WTC11 (cell line): ENCODE measurements at regions not wholly inside any gene's neighbourhood (a gene's known extent, or its start where the extent isn't known, plus 50 kb on each side); places are given as distances from the start of the nearest gene placed in this dataset.

Experiments
- ATAC-seq: fragments of 200-7000 bp; cut with Tn5 transposase; 2 replicates; pipeline ENCODE4 v1.10.0; 2021; ENCODE audit warnings: mild to moderate bottlenecking, moderate library complexity
- CTCF ChIA-PET: fragments of 300-600 bp; sonication (Branson Sonifier 250); formaldehyde crosslinking; loops from one replicate; lab custom pipeline; 2021; ENCODE audit warnings: antibody characterized with exemption; lab: Charles Lee
- POLR2A ChIA-PET: fragments of 350-600 bp; sonication (Branson Sonifier 250); formaldehyde crosslinking; loops from one replicate; lab custom pipeline; 2021; ENCODE audit warnings: antibody characterized with exemption; lab: Charles Lee
- DNase-seq: peaks from one replicate; pipeline ENCODE4 v3.0.0; 2021; ENCODE audit warnings: low spot score
- H3K27ac Mint-ChIP-seq: 2 replicates; pipeline ENCODE4 v1.8.0; 2021; ENCODE audit warnings: mixed read lengths
- H3K27me3 Mint-ChIP-seq: 2 replicates; pipeline ENCODE4 v1.8.0; 2021; ENCODE audit warnings: low read depth, mild to moderate bottlenecking, moderate library complexity, mixed read lengths
- H3K36me3 Mint-ChIP-seq: 2 replicates; pipeline ENCODE4 v1.8.0; 2021; ENCODE audit warnings: mixed read lengths
- H3K4me1 Mint-ChIP-seq: 2 replicates; pipeline ENCODE4 v1.8.0; 2022; ENCODE audit warnings: mixed read lengths
- H3K4me3 Mint-ChIP-seq: 2 replicates; pipeline ENCODE4 v1.8.0; 2021; ENCODE audit warnings: mild to moderate bottlenecking, moderate library complexity, mixed read lengths
- H3K9me3 Mint-ChIP-seq: 2 replicates; pipeline ENCODE4 v1.8.0; 2021; ENCODE audit warnings: mixed read lengths
- ATF1 ChIP-seq: sonication (generic); formaldehyde crosslinking; IDR thresholded peaks from 2 replicates; pipeline ENCODE4 v1.8.1; 2023; ENCODE audit warnings: mild to moderate bottlenecking, moderate library complexity, missing genetic modification reagents
- ATF6 ChIP-seq: sonication (generic); formaldehyde crosslinking; IDR thresholded peaks from 2 replicates; pipeline ENCODE4 v1.8.1; 2023; ENCODE audit warnings: mild to moderate bottlenecking, missing genetic modification reagents
- CTCF ChIP-seq: fragments of 200-600 bp; IDR thresholded peaks from 2 replicates; pipeline ENCODE4 v1.8.0; 2022; ENCODE audit warnings: antibody characterized with exemption
- ETV6 ChIP-seq: sonication (generic); formaldehyde crosslinking; IDR thresholded peaks from 2 replicates; pipeline ENCODE4 v1.8.1; 2022; ENCODE audit warnings: mild to moderate bottlenecking, missing genetic modification reagents
- FOXP4 ChIP-seq: sonication (generic); formaldehyde crosslinking; IDR thresholded peaks from 2 replicates; pipeline ENCODE4 v1.8.0; 2022; ENCODE audit warnings: mild to moderate bottlenecking, missing genetic modification reagents
- HMGA2 ChIP-seq: fragments of 250-450 bp; sonication (Bioruptor Pico); IDR thresholded peaks from 2 replicates; pipeline ENCODE4 v1.4.0; 2021; ENCODE audit warnings: mild to moderate bottlenecking, moderate library complexity
- JUN ChIP-seq: sonication (generic); formaldehyde crosslinking; IDR thresholded peaks from 2 replicates; pipeline ENCODE4 v1.8.0; 2023; ENCODE audit warnings: mild to moderate bottlenecking, missing genetic modification reagents
- NFATC4 ChIP-seq: fragments of 250-450 bp; sonication (Bioruptor Pico); IDR thresholded peaks from 2 replicates; pipeline ENCODE4 v1.9.0; 2021; ENCODE audit warnings: mild to moderate bottlenecking
- USF2 ChIP-seq: sonication (generic); formaldehyde crosslinking; IDR thresholded peaks from 2 replicates; pipeline ENCODE4 v1.8.1; 2023; ENCODE audit warnings: mild to moderate bottlenecking, missing genetic modification reagents, moderate library complexity
- ZBTB21 ChIP-seq: sonication (generic); formaldehyde crosslinking; IDR thresholded peaks from 2 replicates; pipeline ENCODE4 v1.8.1; 2023; ENCODE audit warnings: mild to moderate bottlenecking, missing genetic modification reagents, borderline replicate concordance
- ZBTB43 ChIP-seq: sonication (generic); formaldehyde crosslinking; IDR thresholded peaks from 2 replicates; pipeline ENCODE4 v1.8.1; 2023; ENCODE audit warnings: mild to moderate bottlenecking, missing genetic modification reagents
- ZNF121 ChIP-seq: sonication (generic); formaldehyde crosslinking; IDR thresholded peaks from 2 replicates; pipeline ENCODE4 v1.8.0; 2023; ENCODE audit warnings: missing genetic modification reagents
- ZNF317 ChIP-seq: sonication (generic); formaldehyde crosslinking; IDR thresholded peaks from 2 replicates; pipeline ENCODE4 v1.8.1; 2023; ENCODE audit warnings: low read depth, mild to moderate bottlenecking, moderate library complexity, missing genetic modification reagents, borderline replicate concordance
- ZNF512 ChIP-seq: sonication (generic); formaldehyde crosslinking; IDR thresholded peaks from 2 replicates; pipeline ENCODE4 v1.8.1; 2022; ENCODE audit warnings: missing genetic modification reagents, borderline replicate concordance
- TF ChIP-seq, protein P1 (sequence below): fragments of 250-450 bp; sonication (Bioruptor Pico); IDR thresholded peaks from 2 replicates; pipeline ENCODE4 v2.1.2; 2022; ENCODE audit warnings: mild to moderate bottlenecking, moderate library complexity
- TF ChIP-seq, protein P2 (sequence below): sonication (generic); formaldehyde crosslinking; IDR thresholded peaks from 2 replicates; pipeline ENCODE4 v1.8.0; 2023; ENCODE audit warnings: missing genetic modification reagents
- TF ChIP-seq, protein P3 (sequence below): sonication (generic); formaldehyde crosslinking; IDR thresholded peaks from 2 replicates; pipeline ENCODE4 v1.8.0; 2023; ENCODE audit warnings: missing genetic modification reagents, mild to moderate bottlenecking, borderline replicate concordance

DNA sequence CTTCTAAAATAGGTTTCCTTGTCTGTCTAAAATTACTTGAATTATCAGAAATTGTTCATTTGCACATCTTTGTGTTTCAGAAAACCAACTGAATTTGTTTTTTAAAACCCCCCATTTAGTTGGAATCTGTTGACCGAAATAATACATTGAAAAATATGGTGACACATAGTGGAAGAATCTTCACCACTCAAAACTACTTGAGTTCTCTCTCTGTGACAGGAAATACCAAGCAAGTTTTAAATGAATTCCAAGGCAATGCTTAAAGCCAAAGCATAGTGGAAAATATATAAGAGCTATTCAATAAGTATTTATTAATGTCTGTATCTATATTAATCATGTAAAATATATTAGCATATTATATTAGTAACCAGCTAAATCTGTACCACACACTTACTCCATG lies 224.9 kb upstream of the COL8A1 start (continued):
- TF ChIP-seq ZBTB43 (CRISPR knock-in tag) = no peak
- TF ChIP-seq, protein P1, sequence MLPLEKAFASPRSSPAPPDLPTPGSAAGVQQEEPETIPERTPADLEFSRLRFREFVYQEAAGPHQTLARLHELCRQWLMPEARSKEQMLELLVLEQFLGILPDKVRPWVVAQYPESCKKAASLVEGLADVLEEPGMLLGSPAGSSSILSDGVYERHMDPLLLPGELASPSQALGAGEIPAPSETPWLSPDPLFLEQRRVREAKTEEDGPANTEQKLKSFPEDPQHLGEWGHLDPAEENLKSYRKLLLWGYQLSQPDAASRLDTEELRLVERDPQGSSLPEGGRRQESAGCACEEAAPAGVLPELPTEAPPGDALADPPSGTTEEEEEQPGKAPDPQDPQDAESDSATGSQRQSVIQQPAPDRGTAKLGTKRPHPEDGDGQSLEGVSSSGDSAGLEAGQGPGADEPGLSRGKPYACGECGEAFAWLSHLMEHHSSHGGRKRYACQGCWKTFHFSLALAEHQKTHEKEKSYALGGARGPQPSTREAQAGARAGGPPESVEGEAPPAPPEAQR (CRISPR knock-in tag) = no peak

GRCh38 chr3:99410789-99411311 lies 227.5 kb upstream of the COL8A1 start:
- H3K4me3 Mint-ChIP-seq = no peak overlapping the region
- peaks cover 5% of the 10 kb centered on the region for H3K9me3 Mint-ChIP-seq
- H3K27me3 Mint-ChIP-seq = no peaks in the 10 kb centered on the region
- no peak overlapping the region for H3K27ac Mint-ChIP-seq
- no peaks in the 10 kb centered on the region for H3K4me1 Mint-ChIP-seq
- no peak; the same call in 1 of the 2 replicates for ATAC-seq
- H3K36me3 Mint-ChIP-seq = no peaks in the 10 kb centered on the region
- CTCF ChIA-PET = no interaction called here
- DNase-seq = no peak
- POLR2A ChIA-PET = no interaction called here
- TF ChIP-seq ZNF317 (CRISPR knock-in tag) = no peak
- TF ChIP-seq, protein P2, sequence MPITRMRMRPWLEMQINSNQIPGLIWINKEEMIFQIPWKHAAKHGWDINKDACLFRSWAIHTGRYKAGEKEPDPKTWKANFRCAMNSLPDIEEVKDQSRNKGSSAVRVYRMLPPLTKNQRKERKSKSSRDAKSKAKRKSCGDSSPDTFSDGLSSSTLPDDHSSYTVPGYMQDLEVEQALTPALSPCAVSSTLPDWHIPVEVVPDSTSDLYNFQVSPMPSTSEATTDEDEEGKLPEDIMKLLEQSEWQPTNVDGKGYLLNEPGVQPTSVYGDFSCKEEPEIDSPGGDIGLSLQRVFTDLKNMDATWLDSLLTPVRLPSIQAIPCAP (CRISPR knock-in tag) = no peak
- no peak for TF ChIP-seq ZBTB21 (CRISPR knock-in tag)
- TF ChIP-seq, protein P3, sequence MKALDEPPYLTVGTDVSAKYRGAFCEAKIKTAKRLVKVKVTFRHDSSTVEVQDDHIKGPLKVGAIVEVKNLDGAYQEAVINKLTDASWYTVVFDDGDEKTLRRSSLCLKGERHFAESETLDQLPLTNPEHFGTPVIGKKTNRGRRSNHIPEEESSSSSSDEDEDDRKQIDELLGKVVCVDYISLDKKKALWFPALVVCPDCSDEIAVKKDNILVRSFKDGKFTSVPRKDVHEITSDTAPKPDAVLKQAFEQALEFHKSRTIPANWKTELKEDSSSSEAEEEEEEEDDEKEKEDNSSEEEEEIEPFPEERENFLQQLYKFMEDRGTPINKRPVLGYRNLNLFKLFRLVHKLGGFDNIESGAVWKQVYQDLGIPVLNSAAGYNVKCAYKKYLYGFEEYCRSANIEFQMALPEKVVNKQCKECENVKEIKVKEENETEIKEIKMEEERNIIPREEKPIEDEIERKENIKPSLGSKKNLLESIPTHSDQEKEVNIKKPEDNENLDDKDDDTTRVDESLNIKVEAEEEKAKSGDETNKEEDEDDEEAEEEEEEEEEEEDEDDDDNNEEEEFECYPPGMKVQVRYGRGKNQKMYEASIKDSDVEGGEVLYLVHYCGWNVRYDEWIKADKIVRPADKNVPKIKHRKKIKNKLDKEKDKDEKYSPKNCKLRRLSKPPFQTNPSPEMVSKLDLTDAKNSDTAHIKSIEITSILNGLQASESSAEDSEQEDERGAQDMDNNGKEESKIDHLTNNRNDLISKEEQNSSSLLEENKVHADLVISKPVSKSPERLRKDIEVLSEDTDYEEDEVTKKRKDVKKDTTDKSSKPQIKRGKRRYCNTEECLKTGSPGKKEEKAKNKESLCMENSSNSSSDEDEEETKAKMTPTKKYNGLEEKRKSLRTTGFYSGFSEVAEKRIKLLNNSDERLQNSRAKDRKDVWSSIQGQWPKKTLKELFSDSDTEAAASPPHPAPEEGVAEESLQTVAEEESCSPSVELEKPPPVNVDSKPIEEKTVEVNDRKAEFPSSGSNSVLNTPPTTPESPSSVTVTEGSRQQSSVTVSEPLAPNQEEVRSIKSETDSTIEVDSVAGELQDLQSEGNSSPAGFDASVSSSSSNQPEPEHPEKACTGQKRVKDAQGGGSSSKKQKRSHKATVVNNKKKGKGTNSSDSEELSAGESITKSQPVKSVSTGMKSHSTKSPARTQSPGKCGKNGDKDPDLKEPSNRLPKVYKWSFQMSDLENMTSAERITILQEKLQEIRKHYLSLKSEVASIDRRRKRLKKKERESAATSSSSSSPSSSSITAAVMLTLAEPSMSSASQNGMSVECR (CRISPR knock-in tag) = no peak
- TF ChIP-seq NFATC4 = no peak
- no peak for TF ChIP-seq ATF6 (CRISPR knock-in tag)
- no peak for TF ChIP-seq ETV6 (CRISPR knock-in tag)
- no peak for TF ChIP-seq USF2 (CRISPR knock-in tag)
- no peak for TF ChIP-seq ZNF121 (CRISPR knock-in tag)
- no peak for TF ChIP-seq FOXP4
- no peak for TF ChIP-seq JUN (CRISPR knock-in tag)
- no peak for TF ChIP-seq CTCF
- no peak for TF ChIP-seq ATF1 (CRISPR knock-in tag)
- TF ChIP-seq ZNF512 (CRISPR knock-in tag) = no peak
- no peak for TF ChIP-seq HMGA2 (CRISPR knock-in tag)
